Sigmoid colon (tissue), 6 donors: ENCODE measurements at regions not wholly inside any gene's neighbourhood (a gene's known extent, or its start where the extent isn't known, plus 50 kb on each side); places are given as distances from the start of the nearest gene placed in this dataset.

Experiments used
- DNase-seq: peaks from one replicate; pipeline ENCODE4 v3.0.0-alpha.2; 2019
- H3K27ac ChIP-seq, 4 donors: fragments of 200-600 bp; sonication (generic); one replicate each; pipeline ENCODE4 v1.5.1; 2016 to 2019; ENCODE audit warnings: mild to moderate bottlenecking in 1 of 4
- H3K27me3 ChIP-seq, 3 donors: fragments of 200-600 bp; sonication (generic); one replicate each; pipeline ENCODE4 v1.5.1; 2019; ENCODE audit warnings: mild to moderate bottlenecking in 1 of 3
- H3K36me3 ChIP-seq, 4 donors: fragments of 200-600 bp; sonication (generic); one replicate each; pipeline ENCODE4 v1.5.1; 2016 to 2019
- H3K4me1 ChIP-seq, 4 donors: fragments of 200-600 bp; sonication (generic); one replicate each; pipeline ENCODE4 v1.5.1; 2017 to 2019
- H3K4me3 ChIP-seq, 4 donors: fragments of 200-600 bp; sonication (generic); one replicate each; pipeline ENCODE4 v1.5.1; 2017 to 2019; ENCODE audit warnings: mild to moderate bottlenecking in 2 of 4, moderate library complexity in 1 of 4
- H3K9me3 ChIP-seq, 4 donors: fragments of 200-600 bp in 3 of 4; sonication (generic) in 3 of 4; one replicate each; pipeline versions ENCODE4 v1.5.1 to v1.6.1; 2013 to 2019
- CTCF ChIP-seq, 4 experiments: fragments of 450-650 bp in 3 of 4; fragments of 200-600 bp in 1 of 4; IDR thresholded peaks; one replicate each; pipeline ENCODE4 v1.5.1; 2016 to 2019; ENCODE audit warnings: antibody characterized with exemption in 4 of 4, mild to moderate bottlenecking in 3 of 4, moderate library complexity in 2 of 4
- EP300 ChIP-seq, 4 donors: sonication (generic); formaldehyde crosslinking; IDR thresholded peaks; one replicate each; pipeline ENCODE4 v1.6.1; 2017; ENCODE audit warnings: antibody characterized with exemption in 4 of 4
- POLR2A ChIP-seq, 2 donors: fragments of 450-650 bp; IDR thresholded peaks; one replicate each; pipeline ENCODE4 v1.6.1; 2016; ENCODE audit warnings: antibody characterized with exemption in 2 of 2, mild to moderate bottlenecking in 2 of 2, moderate library complexity in 2 of 2
- POLR2AphosphoS5 ChIP-seq, 4 donors: sonication (generic); formaldehyde crosslinking; IDR thresholded peaks; one replicate each; pipeline ENCODE4 v1.6.1; 2017; ENCODE audit warnings: antibody characterized with exemption in 4 of 4
- WGBS, 2 donors: extraction: QIAGEN DNeasy Blood & Tissue Kit; methylation state at CpG; one replicate each; pipeline ENCODE4 v1.1.7; 2013; 5-methylcytosine and 5-hydroxymethylcytosine counted together
- intact Hi-C: fragments of 100-400 bp; cut with DNase I; formaldehyde crosslinking; loops from one replicate; pipeline ENCODE4 v1.15.1; 2023
- donor health status: healthy with polysubstance abuse.
- donor health status: healthy.

GRCh38 chrX:125826080-125826479 is 340.0 kb downstream of the DCAF12L2 start:
- no peak overlapping the region for H3K27ac ChIP-seq
- WGBS, 2 donors, result 71 to 86% methylated on average over 2 of the region's 2 CpGs
- DNase-seq, result no peak

GRCh38 chrX:125826774-125827451 is 339.2 kb downstream of the DCAF12L2 start:
- Histone ChIP-seq H3K4me3 (no peak overlapping the region), H3K27me3 (no peaks in the 10 kb centered on the region), H3K9me3 (no peaks in the 10 kb centered on the region), H3K27ac (no peak overlapping the region), H3K4me1 (no peaks in the 10 kb centered on the region), H3K36me3 (no peaks in the 10 kb centered on the region)
- WGBS, 2 donors, result 87 to 92% methylated on average over 6 of the region's 6 CpGs
- no peak for DNase-seq
- intact Hi-C loops, result loop anchor here (10.0 kb wide), 1 partner anchor 1388 kb away; no protein-coding TSS in a partner anchor
- TF ChIP-seq CTCF (IDR thresholded peaks at IDR 0.05) (no peak), POLR2A (IDR thresholded peaks at IDR 0.05) (no peak), POLR2AphosphoS5 (IDR thresholded peaks at IDR 0.05) (no peak), EP300 (IDR thresholded peaks at IDR 0.05) (no peak)

More at GRCh38 chrX:125826080-125826479, 340.0 kb downstream of the DCAF12L2 start:
- Histone ChIP-seq H3K27me3 (no peaks in the 10 kb centered on the region), H3K4me1 (no peaks in the 10 kb centered on the region), H3K36me3 (no peaks in the 10 kb centered on the region), H3K4me3 (no peak overlapping the region), H3K9me3 (no peaks in the 10 kb centered on the region)
- intact Hi-C loops, result loop anchor here (10.0 kb wide), 1 partner anchor 1389 kb away; no protein-coding TSS in a partner anchor
- TF ChIP-seq CTCF (IDR thresholded peaks at IDR 0.05), result no peak
- no peak for TF ChIP-seq POLR2A (IDR thresholded peaks at IDR 0.05)
- no peak for TF ChIP-seq EP300 (IDR thresholded peaks at IDR 0.05)
- no peak for TF ChIP-seq POLR2AphosphoS5 (IDR thresholded peaks at IDR 0.05)

GRCh38 chrX:125846271-125846670 is 319.8 kb downstream of the DCAF12L2 start:
- WGBS, 2 donors, result 88 to 92% methylated on average over 1 of the region's 1 CpG
- no peaks in the 10 kb centered on the region for H3K36me3 ChIP-seq
- intact Hi-C loops, result no loop called here

GRCh38 chrX:125850693-125851092 is 315.4 kb downstream of the DCAF12L2 start:
- Histone ChIP-seq H3K27me3 (no peaks in the 10 kb centered on the region), H3K27ac (no peak overlapping the region), H3K4me3 (no peak overlapping the region), H3K4me1 (no peaks in the 10 kb centered on the region), H3K36me3 (no peaks in the 10 kb centered on the region), H3K9me3 (no peaks in the 10 kb centered on the region)
- intact Hi-C loops, result no loop called here
- TF ChIP-seq CTCF (IDR thresholded peaks at IDR 0.05) (no peak), POLR2A (IDR thresholded peaks at IDR 0.05) (no peak), EP300 (IDR thresholded peaks at IDR 0.05) (no peak), POLR2AphosphoS5 (IDR thresholded peaks at IDR 0.05) (no peak)
- no peak for DNase-seq

More at GRCh38 chrX:125846271-125846670, 319.8 kb downstream of the DCAF12L2 start:
- Histone ChIP-seq H3K9me3 (no peaks in the 10 kb centered on the region), H3K4me1 (no peaks in the 10 kb centered on the region), H3K27ac (no peak overlapping the region), H3K27me3 (no peaks in the 10 kb centered on the region), H3K4me3 (no peak overlapping the region)
- no peak for DNase-seq
- TF ChIP-seq POLR2A (IDR thresholded peaks at IDR 0.05) (no peak), POLR2AphosphoS5 (IDR thresholded peaks at IDR 0.05) (no peak), CTCF (IDR thresholded peaks at IDR 0.05) (no peak), EP300 (IDR thresholded peaks at IDR 0.05) (no peak)

- TF ChIP-seq POLR2A (IDR thresholded peaks at IDR 0.05) (no peak), CTCF (IDR thresholded peaks at IDR 0.05) (no peak), POLR2AphosphoS5 (IDR thresholded peaks at IDR 0.05) (no peak), EP300 (IDR thresholded peaks at IDR 0.05) (no peak)
- 85 to 86% methylated on average over 2 of the region's 2 CpGs for WGBS, 2 donors
- Histone ChIP-seq H3K9me3 (no peaks in the 10 kb centered on the region), H3K4me1 (no peaks in the 10 kb centered on the region), H3K27me3 (no peaks in the 10 kb centered on the region), H3K4me3 (no peak overlapping the region), H3K27ac (no peak overlapping the region), H3K36me3 (no peaks in the 10 kb centered on the region)
- DNase-seq, result no peak
- intact Hi-C loops, result no loop called here
Measured at GRCh38 chrX:125883169-125883568, 282.9 kb downstream of the DCAF12L2 start.
